NCI-H2029 (cell line): ENCODE measurements at regions not wholly inside any gene's neighbourhood (a gene's known extent, or its start where the extent isn't known, plus 50 kb on each side); places are given as distances from the start of the nearest gene placed in this dataset.
"Not testable (repeated sequence)": the region's sequence is repeated elsewhere in the genome, so short reads cannot be mapped to it uniquely, and the experiment has no call there.

Experiments
- DNase-seq: peaks from one replicate; lab custom pipeline; 2025; lab: John Stamatoyannopoulos, UW

DNA sequence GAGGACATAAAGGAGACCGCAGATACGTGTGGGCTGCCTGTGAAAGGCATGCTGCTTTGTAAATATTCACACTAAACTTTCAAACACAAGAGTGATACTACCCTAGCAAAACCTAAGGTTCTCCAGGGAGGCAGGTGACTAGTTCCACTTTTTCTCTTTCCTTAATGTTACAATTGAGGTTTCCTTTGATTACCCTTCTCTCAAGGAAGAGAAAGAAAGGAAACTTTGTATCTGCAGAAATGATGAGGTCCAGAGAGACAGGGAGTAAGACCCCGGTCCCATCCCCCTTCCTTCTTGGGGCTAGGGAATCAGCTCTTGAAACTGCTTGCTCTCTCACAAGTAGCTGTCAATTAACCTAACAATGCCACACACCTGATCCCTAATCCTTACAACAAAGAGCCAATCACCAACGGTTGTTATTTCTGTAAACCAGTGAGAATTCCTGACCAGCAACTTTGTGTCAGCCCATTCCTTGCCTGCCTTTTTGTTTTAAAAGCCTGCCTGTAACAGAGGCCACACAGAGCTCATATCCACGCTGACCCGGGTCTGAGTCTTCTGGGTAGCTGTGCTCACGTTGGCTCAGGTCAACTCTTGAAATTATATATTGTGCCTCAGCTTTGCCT, 754.8 kb upstream of the FRG1 start:
- no peak for DNase-seq

DNA sequence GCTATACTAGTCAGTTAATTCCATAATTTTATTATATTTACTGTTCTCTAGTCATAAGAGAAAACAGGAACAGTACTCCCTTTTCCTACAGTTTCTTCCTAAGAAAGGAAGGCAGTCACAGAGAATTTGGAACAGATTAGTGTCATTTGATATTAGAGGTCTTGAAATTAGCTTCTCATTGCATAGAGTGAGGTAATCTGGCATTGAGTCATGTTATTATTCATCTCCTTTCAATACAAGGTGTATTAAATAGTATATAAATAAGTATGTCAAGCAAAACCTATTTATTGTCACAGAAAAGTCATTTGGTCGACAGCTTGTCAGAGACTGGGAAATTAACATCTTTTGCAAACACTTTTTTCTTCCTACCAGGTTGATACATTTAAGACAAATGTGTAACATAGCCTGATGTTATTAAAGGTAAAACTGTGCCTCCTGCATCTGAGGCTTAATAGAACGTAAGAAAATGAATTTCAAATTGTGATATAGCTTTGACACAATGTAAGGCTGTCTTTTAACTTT, 753.1 kb upstream of the FRG1 start:
- DNase-seq = no peak

DNA sequence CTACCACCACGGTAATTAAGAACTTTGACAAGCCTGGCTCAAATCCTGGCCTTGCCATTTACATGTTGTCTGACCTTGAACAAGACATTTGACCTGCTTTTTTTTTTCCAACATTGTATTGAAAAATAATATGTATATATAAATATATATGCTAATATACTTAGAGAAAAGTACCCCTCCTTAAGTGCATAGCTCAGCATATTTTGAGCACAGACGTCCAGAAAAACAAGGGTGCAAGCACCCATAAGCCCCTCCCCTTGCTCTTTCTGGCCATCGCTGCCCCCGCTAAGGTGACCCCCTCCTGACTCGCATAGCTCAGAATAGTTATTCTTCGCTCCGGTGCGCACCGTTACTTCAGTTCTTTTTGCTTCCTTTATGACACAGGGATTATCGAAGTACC, 742.0 kb upstream of the FRG1 start:
- no peak for DNase-seq

DNA sequence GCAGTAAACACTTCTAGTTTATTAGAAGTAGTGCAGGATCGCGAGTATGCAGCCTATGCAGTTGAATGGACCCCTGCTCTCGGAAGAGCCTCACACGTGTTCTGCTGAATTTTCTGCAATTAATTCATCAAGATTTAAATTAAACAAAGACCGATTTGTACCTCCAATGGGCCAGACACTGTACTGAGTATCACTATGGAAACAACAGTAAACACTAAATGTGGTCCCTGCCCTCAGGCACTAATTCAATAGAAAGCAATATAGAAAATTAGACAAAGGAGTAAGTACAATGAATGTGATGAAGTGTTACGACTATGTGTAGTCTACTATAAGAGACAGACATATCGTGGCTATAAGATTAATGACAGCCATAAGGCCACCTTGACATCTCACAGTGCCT, 740.3 kb upstream of the FRG1 start:
- DNase-seq = no peak

DNA sequence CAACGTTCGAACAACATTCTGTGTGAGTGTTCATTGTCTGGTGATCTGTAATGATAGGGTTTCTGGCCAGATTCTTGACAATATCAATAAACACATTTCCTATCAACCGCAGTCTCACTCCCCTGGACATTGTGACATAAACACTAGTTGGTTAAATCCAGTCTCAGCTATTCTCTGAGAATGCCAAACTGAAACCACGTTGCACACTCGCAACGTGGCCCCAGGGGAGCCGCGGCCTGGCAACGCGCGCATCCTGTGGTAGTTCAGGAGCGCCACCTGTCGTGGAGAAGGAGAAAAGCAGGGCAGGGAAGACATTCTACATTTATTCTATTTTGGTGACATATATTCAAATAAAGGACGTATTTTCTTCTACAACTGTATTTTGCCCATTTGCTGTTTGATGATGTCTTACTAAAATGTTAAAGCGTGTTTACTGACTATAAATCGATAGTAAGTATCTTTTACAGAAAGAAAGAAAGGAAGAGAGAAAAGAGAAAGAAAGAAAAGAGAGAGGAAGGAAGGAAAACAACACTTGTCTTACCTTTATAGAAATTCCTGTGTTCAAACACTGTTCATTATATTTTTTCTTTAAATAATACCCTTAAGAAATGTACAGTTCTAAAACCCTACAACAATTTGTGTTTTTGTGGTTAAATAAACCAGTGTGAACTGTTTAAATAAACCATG, 738.3 kb upstream of the FRG1 start:
- DNase-seq = peak; percentile 61

DNA sequence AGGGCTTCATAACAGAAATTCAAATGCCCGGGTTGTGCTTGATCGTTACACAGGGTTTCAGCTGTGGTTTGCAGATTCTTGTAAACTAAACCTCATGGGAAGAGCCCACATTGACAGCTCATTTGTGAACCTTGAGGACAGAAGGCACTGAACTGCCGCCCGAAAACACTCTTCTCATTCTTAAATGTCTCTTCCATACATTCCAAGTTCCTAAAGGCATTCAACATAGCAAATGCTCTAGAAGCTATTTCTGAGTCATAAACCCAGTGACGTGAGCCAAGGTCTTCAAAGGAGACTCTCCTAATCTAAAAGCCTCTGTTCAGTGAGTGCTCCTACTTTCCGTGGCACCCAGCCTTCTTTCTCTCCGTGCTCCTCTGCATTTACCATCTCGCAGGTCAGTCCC, 737.8 kb upstream of the FRG1 start:
- no peak for DNase-seq

DNA sequence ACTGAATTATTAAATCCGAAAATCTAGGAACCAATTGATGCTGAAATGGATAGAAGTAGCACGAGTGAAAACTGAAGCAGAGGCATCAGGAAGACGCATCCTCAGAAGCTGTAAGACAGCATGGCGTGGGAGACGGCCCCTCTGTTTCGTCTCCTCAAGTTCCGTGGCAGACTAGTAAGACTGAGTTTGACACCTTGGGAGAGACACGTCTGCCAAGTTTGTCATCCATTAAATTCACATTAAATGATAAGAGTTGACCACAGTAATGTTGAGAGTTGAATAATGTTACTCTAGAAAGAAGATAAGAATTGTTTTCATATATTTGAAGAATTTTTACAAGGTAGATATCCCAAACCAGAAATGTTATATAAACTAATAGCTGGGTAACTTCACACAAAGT, 736.1 kb upstream of the FRG1 start:
- no peak for DNase-seq

DNA sequence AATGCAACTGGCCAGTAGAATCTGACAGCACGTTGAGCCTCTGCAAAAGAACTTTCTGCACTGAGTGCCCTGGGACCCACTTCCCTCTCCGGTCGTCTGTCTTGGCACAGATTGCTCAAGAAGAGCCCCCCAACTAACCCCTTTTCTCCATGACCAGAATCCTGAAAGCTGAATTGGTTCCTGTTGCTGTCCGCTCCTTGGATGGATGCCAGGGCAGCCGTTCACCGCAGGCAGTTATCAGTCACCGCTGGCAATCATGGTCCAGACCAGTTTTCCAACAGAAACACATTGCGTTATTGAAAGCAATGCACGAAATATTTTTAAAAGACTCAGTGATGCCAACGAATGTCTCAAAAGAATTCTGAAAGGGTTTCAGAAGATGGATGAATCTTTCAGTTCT, 733.7 kb upstream of the FRG1 start:
- no peak for DNase-seq

DNA sequence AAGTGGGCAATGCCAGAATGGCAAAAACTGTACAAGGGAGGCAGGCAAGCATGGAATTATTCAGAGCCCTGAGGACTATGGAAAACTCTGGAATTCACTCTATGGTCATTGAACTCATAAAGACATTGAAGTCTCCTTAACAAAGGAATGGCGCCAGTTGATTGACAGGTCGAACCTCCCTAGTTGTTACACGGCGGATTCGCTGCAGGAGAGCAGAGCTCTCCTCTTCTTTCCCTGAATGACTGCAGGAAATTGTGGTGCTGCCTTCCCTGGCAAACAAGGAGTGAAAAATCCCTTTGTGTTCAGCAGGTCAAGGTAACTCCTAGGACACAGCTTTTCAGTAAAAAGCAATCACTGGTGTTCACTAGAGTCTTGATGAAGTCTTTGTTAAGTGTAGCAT, 732.8 kb upstream of the FRG1 start:
- no peak for DNase-seq

DNA sequence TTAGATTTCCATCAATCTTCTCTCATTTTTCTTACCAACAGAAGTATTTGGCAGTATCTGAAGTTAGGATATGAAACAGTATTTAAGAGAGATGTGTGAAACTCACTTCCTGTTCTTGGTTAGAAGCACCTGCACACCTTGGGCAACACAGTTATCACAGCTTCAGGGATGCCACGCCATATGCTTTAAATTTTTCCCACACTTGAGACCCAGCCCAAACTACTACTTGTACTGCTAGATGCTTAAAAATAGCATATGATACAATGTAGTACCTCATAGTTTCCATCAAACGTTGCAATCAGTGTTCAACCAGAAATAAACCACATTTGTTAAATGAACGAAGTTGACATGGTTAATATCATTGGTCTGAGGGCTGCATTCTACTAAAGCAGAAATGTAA, 725.1 kb upstream of the FRG1 start:
- no peak for DNase-seq

DNA sequence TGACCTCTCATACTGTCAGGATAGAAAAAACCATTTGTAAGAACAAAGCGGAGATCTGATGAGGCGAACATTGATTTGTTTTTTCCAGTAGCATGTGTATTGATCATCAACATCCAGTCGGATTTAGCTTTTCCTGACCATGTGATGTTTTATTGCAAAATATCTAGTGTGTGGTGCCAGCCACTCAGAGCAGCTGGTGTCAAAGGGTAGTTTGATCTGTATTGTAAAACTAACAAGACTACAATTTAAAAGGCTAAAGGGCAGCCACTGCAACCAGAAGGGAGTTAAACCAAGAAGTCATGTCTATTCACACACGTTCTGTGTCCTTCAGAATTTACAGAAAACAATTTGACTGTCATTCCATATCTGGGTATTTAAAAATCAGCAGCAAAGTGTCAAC, 719.0 kb upstream of the FRG1 start:
- DNase-seq = no peak

DNA sequence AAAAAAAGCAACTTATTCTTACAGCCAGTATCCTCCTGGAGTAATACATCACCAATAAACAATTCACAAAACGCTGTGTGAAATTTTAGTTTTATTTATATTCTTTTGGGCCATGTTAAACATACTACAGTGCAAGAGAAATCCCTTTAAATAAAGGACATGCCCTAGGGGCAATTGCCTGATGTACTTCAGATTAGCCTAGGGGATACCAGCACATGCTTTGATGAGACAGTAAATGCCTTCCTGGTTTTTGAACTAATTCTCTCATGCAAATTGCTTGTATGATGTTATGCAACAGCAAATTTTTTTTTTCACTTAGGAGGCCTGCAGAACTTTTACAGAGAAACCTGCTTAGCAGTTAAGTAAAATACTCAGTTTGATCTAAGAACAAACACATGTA, 711.9 kb upstream of the FRG1 start:
- DNase-seq = no peak

DNA sequence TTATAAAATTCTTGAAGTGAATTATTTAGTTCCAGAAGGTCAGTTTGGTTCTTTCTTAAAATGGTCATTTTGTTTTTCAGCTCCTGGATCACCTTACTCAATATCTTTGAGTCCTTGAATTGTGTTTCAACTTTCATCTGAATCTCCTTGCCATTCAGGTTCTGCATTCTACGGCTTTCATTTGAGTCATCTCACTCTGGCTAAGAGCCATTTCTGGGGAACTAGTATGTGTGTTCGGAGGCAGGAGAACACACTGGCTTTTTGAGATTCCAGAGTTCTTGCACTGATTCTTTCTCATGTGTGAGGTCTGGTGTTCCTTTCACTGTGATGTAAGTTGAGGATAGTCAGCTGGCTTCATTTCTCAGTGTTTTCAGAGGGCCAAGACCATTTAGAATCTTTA, 708.4 kb upstream of the FRG1 start:
- no peak for DNase-seq

DNA sequence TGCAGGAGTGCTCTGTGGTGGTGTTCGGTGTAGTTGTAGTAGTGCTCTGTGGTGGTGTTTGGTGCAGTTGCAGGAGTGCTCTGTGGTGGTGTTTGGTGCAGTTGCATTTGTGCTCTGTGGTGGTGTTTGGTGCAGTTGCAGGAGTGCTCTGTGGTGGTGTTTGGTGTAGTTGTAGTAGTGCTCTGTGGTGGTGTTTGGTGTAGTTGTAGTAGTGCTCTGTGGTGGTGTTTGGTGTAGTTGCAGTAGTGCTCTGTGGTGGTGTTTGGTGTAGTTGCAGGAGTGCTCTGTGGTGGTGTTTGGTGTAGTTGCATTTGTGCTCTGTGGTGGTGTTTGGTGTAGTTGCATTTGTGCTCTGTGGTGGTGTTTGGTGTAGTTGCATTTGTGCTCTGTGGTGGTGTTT, 706.9 kb upstream of the FRG1 start:
- not testable (repeated sequence) for DNase-seq

DNA sequence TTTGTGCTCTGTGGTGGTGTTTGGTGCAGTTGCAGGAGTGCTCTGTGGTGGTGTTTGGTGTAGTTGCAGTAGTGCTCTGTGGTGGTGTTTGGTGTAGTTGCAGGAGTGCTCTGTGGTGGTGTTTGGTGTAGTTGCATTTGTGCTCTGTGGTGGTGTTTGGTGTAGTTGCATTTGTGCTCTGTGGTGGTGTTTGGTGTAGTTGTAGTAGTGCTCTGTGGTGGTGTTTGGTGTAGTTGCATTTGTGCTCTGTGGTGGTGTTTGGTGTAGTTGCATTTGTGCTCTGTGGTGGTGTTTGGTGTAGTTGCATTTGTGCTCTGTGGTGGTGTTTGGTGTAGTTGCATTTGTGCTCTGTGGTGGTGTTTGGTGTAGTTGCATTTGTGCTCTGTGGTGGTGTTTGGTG, 705.7 kb upstream of the FRG1 start:
- DNase-seq = not testable (repeated sequence)

DNA sequence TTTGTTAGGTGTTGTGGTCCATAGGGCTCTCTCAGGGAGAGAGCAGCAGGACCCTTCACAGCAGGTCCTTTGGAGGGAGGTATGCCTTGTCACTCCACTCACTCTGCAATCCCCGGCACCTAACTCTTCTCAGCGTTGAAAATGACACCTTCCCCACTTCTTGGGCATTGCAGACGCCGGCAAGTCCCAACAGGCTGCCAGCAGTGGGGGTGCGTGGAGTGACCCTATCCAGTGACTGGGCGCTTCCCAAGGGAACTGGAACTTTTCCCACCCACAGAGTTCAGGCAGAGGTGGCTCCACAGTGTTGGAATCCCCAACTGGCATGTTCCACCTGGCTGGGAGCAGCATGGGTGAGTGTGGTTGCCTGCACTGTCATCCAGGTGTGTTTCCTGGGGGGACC, 705.1 kb upstream of the FRG1 start:
- DNase-seq = no peak

DNA sequence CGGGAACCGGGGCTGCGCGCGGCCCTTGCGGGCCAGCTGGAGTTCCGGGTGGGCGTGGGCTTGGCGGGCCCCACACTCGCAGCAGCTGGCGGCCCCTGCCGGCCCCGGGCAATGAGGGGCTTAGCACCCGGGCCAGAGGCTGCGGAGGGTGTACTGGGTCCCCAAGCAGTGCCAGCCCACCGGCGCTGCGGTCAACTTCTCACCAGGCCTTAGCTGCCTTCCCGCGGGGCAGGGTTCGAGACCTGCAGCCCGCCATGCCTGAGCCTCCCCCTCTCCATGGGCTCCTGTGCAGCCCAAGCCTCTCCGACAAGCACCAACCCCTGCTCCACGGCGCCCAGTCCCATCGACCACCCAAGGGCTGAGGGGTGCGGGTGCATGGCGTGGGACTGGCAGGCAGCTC, 704.4 kb upstream of the FRG1 start:
- not testable (repeated sequence) for DNase-seq

DNA sequence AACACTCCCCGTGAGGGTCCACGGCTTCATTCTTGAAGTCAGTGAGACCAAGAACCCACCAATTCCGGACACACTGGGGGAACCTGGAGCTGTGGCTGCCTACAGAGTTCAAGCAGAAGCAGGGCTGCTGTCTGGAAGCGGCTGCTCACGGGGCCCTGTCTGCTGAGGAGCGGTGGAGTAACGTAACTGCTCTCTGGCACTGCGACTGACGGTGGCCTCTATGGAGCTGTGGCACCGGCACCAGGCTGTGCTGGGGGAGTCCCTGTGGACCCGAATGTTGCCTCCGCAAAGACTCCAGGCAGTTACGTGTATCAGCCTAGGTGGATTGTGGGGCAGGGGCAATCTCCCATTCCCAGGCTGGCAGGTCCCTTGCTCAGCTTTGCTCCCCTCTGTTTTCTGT, 703.3 kb upstream of the FRG1 start:
- no peak for DNase-seq

DNA sequence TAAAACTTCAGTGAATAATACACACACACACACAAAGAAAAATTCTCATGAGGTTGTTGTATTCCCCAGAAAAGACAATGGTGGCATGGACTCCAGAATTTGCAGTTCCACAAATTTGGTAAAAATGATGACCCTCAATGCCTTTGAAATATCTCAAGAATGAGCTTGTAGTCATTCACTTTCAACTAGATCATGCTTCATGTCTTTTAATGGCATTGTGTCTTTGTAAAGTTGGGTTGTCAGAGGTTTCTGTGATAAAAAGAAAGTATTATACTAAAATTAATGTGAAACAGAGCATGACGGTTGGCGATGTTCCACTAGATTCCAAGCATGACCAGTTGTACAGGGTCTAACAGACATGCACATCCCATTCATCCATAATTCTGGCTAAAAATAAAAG, 685.0 kb upstream of the FRG1 start:
- DNase-seq = no peak

DNA sequence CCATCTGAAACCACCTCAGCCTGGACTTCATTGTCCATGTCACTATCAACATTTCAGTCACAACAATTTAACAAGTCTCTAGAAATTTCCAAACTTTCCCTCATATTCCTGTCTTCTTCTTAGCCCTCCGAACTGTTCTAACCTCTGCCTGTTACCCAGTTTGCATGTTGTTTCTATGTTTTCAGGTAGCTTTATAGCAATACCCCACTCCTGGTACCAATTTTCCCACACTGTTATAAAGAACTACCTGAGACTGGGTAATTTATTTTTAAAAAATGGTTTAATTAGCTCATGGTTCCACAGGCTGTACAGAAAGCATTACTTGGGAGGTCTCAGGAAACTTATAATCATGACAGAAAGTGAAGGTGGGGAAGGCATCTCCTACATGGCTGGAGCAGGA, 679.2 kb upstream of the FRG1 start:
- no peak for DNase-seq

DNA sequence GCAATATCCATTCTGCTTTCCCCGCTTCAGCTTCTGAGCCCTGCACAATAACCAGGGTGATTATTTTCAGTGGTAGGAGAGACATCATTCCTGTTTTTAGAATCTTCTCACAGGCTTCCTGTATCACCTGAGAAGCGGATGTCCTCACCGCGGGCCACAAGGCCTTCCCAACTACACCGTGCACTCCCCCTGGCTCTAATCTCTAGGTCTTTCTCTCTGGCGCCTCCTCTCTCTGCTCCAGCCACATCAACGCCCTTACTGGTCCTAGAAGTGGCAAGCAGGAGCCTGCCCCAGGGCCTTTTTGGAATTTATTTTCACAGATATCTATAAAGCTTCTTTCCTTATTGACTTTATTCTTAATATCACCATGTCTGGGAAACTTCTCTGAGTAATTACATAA, 675.2 kb upstream of the FRG1 start:
- no peak for DNase-seq

DNA sequence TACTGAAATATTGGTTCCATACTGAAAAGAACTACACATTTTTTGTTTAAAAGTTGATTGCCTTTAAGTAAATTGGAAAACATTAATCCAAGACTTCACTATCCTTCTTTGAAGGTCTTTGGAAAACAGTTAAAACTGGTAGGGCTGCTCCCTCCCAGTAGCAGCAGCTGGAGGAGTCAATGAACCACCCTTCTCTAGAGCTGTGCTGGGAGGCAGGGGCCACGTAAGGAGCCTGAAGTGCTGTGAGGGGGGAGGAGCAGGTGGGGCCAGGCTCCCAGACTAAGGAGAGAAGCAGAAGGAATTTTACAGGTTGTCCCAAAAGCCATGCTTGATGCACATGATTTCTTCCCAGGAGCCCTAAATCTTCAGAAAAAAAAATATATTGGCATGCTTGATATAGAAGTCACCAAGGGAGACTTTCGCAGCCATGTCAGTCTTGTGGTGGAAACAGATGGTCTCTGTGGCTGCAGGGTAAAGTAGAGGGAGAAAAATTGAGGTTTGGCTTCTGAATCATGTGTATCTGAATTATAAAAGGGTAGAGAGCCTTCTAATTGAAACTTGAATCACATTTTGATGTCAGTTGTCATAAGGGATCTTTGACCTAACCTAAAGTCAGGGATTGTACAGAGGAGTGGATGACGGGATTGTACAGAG, 673.2 kb upstream of the FRG1 start:
- no peak for DNase-seq

DNA sequence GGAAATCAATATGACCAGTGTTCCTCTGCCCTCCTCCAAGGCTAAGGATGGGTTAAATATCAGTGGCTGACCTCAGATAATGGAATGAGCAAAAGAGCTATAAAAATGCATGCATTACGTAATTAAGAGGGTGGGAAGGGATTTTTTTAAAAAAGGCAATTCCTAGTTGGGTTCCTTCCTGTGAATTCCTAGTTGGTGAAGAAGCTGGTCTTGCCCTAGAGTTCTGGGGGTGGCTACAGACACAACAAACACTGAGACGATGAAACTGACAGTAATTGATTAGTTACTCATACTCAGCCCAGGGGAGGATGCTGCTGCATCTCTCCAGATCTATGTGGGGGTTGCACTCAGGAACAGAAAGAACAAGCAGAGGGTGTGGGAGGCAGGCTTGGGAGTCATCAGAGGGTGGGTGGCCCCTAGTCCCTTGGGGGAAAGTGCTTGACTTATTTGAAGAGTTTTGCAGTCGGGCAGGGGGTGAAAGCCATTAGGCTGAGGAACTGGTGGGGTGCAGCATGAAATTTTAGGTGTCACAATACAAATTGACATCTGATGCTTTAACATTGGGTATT, 662.0 kb upstream of the FRG1 start:
- no peak for DNase-seq
